Naive thymus-derived CD4-positive, alpha-beta T cell (primary cell): ENCODE measurements at regions not wholly inside any gene's neighbourhood (a gene's known extent, or its start where the extent isn't known, plus 50 kb on each side); places are given as distances from the start of the nearest gene placed in this dataset.

Experiments used
- ATAC-seq: fragments of 150-1000 bp; cut with Tn5 transposase; 2 replicates; pipeline ENCODE4 v1.10.0; 2021; ENCODE audit warnings: mild to moderate bottlenecking, moderate library complexity
- CTCF ChIA-PET: fragments of 350-600 bp; sonication (Branson Sonifier 250); formaldehyde crosslinking; loops from one replicate; lab custom pipeline; 2021; ENCODE audit warnings: antibody characterized with exemption; lab: Charles Lee
- POLR2A ChIA-PET: fragments of 350-600 bp; sonication (Branson Sonifier 250); formaldehyde crosslinking; loops from one replicate; lab custom pipeline; 2021; ENCODE audit warnings: antibody characterized with exemption, inconsistent platforms; lab: Charles Lee
- DNase-seq, 9 donors: peaks; one replicate each; pipeline versions ENCODE4 v3.0.0 to v3.0.0-alpha.2; 2020 to 2022; ENCODE audit warnings: mixed read lengths in 1 of 9
- H3K27ac ChIP-seq: one replicate; pipeline ENCODE4 v1.7.0; 2013; ENCODE audit warnings: mild to moderate bottlenecking, low read depth, low read length, moderate library complexity
- H3K27me3 ChIP-seq, 2 donors: one replicate each; pipeline ENCODE4 v1.7.0; 2013; ENCODE audit warnings: low read length in 2 of 2, mild to moderate bottlenecking in 2 of 2, moderate library complexity in 2 of 2; ENCODE audit not compliant: control insufficient read depth in 2 of 2, insufficient read depth in 2 of 2
- H3K36me3 ChIP-seq, 3 experiments: 1 replicate in 2 of 3; 2 replicates in 1 of 3; pipeline ENCODE4 v1.7.0; 2013; ENCODE audit warnings: low read length in 3 of 3, mild to moderate bottlenecking in 3 of 3, moderate library complexity in 1 of 3; ENCODE audit not compliant: insufficient read depth in 3 of 3, control insufficient read depth in 2 of 3
- H3K4me1 ChIP-seq, 2 donors: one replicate each; pipeline ENCODE4 v1.7.0; 2013; ENCODE audit warnings: low read length in 2 of 2, mild to moderate bottlenecking in 2 of 2, moderate library complexity in 1 of 2; ENCODE audit not compliant: control insufficient read depth in 2 of 2, insufficient read depth in 2 of 2
- H3K4me3 ChIP-seq: 2 replicates; pipeline ENCODE4 v1.7.0; 2013; ENCODE audit warnings: mild to moderate bottlenecking, low read length
- H3K9me3 ChIP-seq, 3 experiments: 1 replicate in 2 of 3; 2 replicates in 1 of 3; pipeline ENCODE4 v1.7.0; 2013; ENCODE audit warnings: low read length in 3 of 3; ENCODE audit not compliant: control insufficient read depth in 2 of 3
- H3K27ac Mint-ChIP-seq, 9 donors: one replicate each; pipeline ENCODE4 v1.8.0; 2020 to 2022; ENCODE audit warnings: mixed read lengths in 9 of 9, mild to moderate bottlenecking in 8 of 9, moderate library complexity in 5 of 9, inconsistent platforms in 2 of 9
- H3K27me3 Mint-ChIP-seq, 5 donors: one replicate each; pipeline ENCODE4 v1.8.0; 2021 to 2022; ENCODE audit warnings: mixed read lengths in 5 of 5, mild to moderate bottlenecking in 1 of 5
- H3K36me3 Mint-ChIP-seq, 5 donors: one replicate each; pipeline ENCODE4 v1.8.0; 2020 to 2022; ENCODE audit warnings: mixed read lengths in 5 of 5, mild to moderate bottlenecking in 3 of 5, inconsistent platforms in 1 of 5
- H3K4me1 Mint-ChIP-seq, 7 donors: one replicate each; pipeline ENCODE4 v1.8.0; 2020 to 2022; ENCODE audit warnings: mixed read lengths in 7 of 7, mild to moderate bottlenecking in 3 of 7, inconsistent platforms in 1 of 7
- H3K4me3 Mint-ChIP-seq, 10 donors: one replicate each; pipeline ENCODE4 v1.8.0; 2020 to 2022; ENCODE audit warnings: mild to moderate bottlenecking in 10 of 10, mixed read lengths in 10 of 10, moderate library complexity in 6 of 10, inconsistent platforms in 2 of 10
- H3K9me3 Mint-ChIP-seq, 11 donors: one replicate each; pipeline ENCODE4 v1.8.0; 2020 to 2022; ENCODE audit warnings: mixed read lengths in 11 of 11, mild to moderate bottlenecking in 4 of 11, inconsistent platforms in 1 of 11, moderate library complexity in 1 of 11
- intact Hi-C, 2 donors: fragments of 100-400 bp; cut with micrococcal nuclease; formaldehyde crosslinking; loops; one replicate each; pipeline ENCODE4 v1.15.1; 2023

DNA sequence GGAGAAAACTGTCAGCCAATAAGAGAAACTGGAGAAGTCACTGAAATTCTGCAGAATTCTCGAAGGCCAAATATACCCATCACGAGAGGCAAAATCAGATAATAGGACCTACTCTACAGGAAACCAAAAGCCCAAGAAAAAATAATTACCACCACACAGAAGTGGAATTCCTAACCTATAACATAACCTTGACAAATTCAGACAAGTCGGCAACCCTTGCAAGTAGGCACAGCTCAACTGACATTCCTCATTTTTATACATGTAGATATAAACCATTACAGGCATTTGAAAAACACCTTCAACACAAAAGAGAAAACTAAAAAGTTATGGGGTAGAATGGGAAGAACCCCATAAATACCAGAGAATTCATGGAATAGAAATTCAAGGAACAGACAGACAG lies 290.3 kb upstream of the USP9Y start:
- Histone ChIP-seq H3K4me3 (no peak overlapping the region), H3K27me3 (no peaks in the 10 kb centered on the region), H3K4me1 (no peaks in the 10 kb centered on the region), H3K27ac (no peak overlapping the region), H3K36me3 (no peaks in the 10 kb centered on the region), H3K9me3 (no peaks in the 10 kb centered on the region)
- CTCF ChIA-PET, result no interaction called here
- H3K36me3 Mint-ChIP-seq, result no peaks in the 10 kb centered on the region
- peaks cover 0 to 35% (median 3%) of the 10 kb centered on the region in 7 donors for H3K4me1 Mint-ChIP-seq
- POLR2A ChIA-PET, result no interaction called here
- ATAC-seq, result no peak
- no peak for DNase-seq
- intact Hi-C loops, result no loop called here
- no peaks in the 10 kb centered on the region for H3K27me3 Mint-ChIP-seq
- peak overlapping the region in 1 of 10 donors; percentile 34 for H3K4me3 Mint-ChIP-seq
- peaks cover 0 to 3% (median 0%) of the 10 kb centered on the region in 11 donors for H3K9me3 Mint-ChIP-seq
- peak overlapping the region in 4 of 9 donors; percentile 8 to 85 (median 77) for H3K27ac Mint-ChIP-seq

GRCh38 chrY:12421072-12421787 lies 279.8 kb upstream of the USP9Y start:
- peaks cover 0 to 3% (median 0%) of the 10 kb centered on the region in 11 donors for H3K9me3 Mint-ChIP-seq
- ATAC-seq (no peak), DNase-seq (no peak)
- POLR2A ChIA-PET, result no interaction called here
- Histone ChIP-seq H3K27me3 (no peaks in the 10 kb centered on the region), H3K4me1 (no peaks in the 10 kb centered on the region), H3K27ac (no peak overlapping the region), H3K4me3 (no peak overlapping the region), H3K9me3 (no peaks in the 10 kb centered on the region), H3K36me3 (no peaks in the 10 kb centered on the region)
- H3K27ac Mint-ChIP-seq, result no peak overlapping the region
- H3K4me1 Mint-ChIP-seq, result peaks cover 0 to 6% (median 0%) of the 10 kb centered on the region in 7 donors
- no peaks in the 10 kb centered on the region for H3K36me3 Mint-ChIP-seq
- peaks cover 4 to 18% (median 6%) of the 10 kb centered on the region in 5 donors for H3K27me3 Mint-ChIP-seq
- intact Hi-C loops, result no loop called here
- H3K4me3 Mint-ChIP-seq, result peak overlapping the region in 3 of 10 donors; percentile 25 to 70 (median 51)
- CTCF ChIA-PET, result no interaction called here

DNA sequence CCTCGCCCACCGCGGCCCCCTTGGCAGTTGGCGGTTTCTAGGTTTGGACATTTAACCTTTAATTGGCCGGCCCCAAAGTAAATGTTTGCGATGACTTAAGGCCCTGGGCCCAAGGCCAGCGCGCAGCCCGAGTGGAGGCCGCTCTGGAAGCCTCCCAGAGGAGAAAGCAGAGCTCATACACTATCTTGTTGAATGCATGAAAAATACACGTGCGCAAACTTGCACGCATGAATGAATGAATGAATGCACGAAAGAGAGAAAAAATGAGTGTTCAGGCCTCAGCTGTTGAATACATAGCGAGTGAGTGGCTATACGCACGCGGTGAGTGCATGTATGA lies 279.3 kb upstream of the USP9Y start:
- no peak for DNase-seq
- Mint-ChIP-seq H3K9me3 (peaks cover 0 to 3% (median 0%) of the 10 kb centered on the region in 11 donors), H3K27ac (no peak overlapping the region), H3K4me1 (peaks cover 0 to 6% (median 0%) of the 10 kb centered on the region in 7 donors), H3K36me3 (no peaks in the 10 kb centered on the region), H3K4me3 (peak overlapping the region in 2 of 10 donors; percentile 35 to 70), H3K27me3 (peaks cover 4 to 18% (median 6%) of the 10 kb centered on the region in 5 donors)
- Histone ChIP-seq H3K4me3 (no peak overlapping the region), H3K27me3 (no peaks in the 10 kb centered on the region), H3K27ac (no peak overlapping the region), H3K9me3 (no peaks in the 10 kb centered on the region), H3K4me1 (no peaks in the 10 kb centered on the region), H3K36me3 (no peaks in the 10 kb centered on the region)
- ChIA-PET POLR2A (no interaction called here), CTCF (no interaction called here)
- ATAC-seq, result no peak
- intact Hi-C loops, result no loop called here

GRCh38 chrY:12422536-12422935 lies 278.5 kb upstream of the USP9Y start:
- POLR2A ChIA-PET, result no interaction called here
- H3K4me3 Mint-ChIP-seq, result no peak overlapping the region
- intact Hi-C loops, result no loop called here

GRCh38 chrY:12423416-12424252 lies 277.4 kb upstream of the USP9Y start:
- no peaks in the 10 kb centered on the region for H3K4me1 ChIP-seq
- H3K4me3 Mint-ChIP-seq, result no peak overlapping the region
- H3K9me3 Mint-ChIP-seq, result peaks cover 0 to 3% (median 0%) of the 10 kb centered on the region in 11 donors
- ChIA-PET POLR2A (no interaction called here), CTCF (no interaction called here)
- H3K36me3 ChIP-seq, result no peaks in the 10 kb centered on the region
- H3K27ac ChIP-seq, result no peak overlapping the region
- H3K9me3 ChIP-seq, result no peaks in the 10 kb centered on the region
- no peak overlapping the region for H3K27ac Mint-ChIP-seq
- H3K27me3 ChIP-seq, result no peaks in the 10 kb centered on the region
- intact Hi-C loops, result no loop called here
- H3K4me1 Mint-ChIP-seq, result no peaks in the 10 kb centered on the region
- ATAC-seq (no peak), DNase-seq (no peak)
- peaks cover 4 to 18% (median 6%) of the 10 kb centered on the region in 5 donors for H3K27me3 Mint-ChIP-seq
- no peak overlapping the region for H3K4me3 ChIP-seq
- H3K36me3 Mint-ChIP-seq, result no peaks in the 10 kb centered on the region

More at GRCh38 chrY:12422536-12422935, 278.5 kb upstream of the USP9Y start:
- CTCF ChIA-PET, result no interaction called here
- H3K4me1 Mint-ChIP-seq, result peaks cover 0 to 6% (median 0%) of the 10 kb centered on the region in 7 donors
- no peak overlapping the region for H3K27ac Mint-ChIP-seq
- H3K27me3 Mint-ChIP-seq, result peaks cover 4 to 18% (median 6%) of the 10 kb centered on the region in 5 donors
- no peaks in the 10 kb centered on the region for H3K4me1 ChIP-seq
- no peak overlapping the region for H3K4me3 ChIP-seq
- H3K27me3 ChIP-seq, result no peaks in the 10 kb centered on the region
- no peaks in the 10 kb centered on the region for H3K36me3 ChIP-seq
- H3K9me3 Mint-ChIP-seq, result peaks cover 0 to 3% (median 0%) of the 10 kb centered on the region in 11 donors
- no peaks in the 10 kb centered on the region for H3K36me3 Mint-ChIP-seq
- no peaks in the 10 kb centered on the region for H3K9me3 ChIP-seq
- no peak for DNase-seq
- ATAC-seq, result no peak
- H3K27ac ChIP-seq, result no peak overlapping the region

GRCh38 chrY:12425506-12425905 lies 275.5 kb upstream of the USP9Y start:
- POLR2A ChIA-PET, result no interaction called here
- H3K4me3 ChIP-seq, result no peak overlapping the region

More at GRCh38 chrY:12425506-12425905, 275.5 kb upstream of the USP9Y start:
- Histone ChIP-seq H3K27ac (no peak overlapping the region), H3K36me3 (no peaks in the 10 kb centered on the region), H3K27me3 (no peaks in the 10 kb centered on the region), H3K9me3 (no peaks in the 10 kb centered on the region), H3K4me1 (no peaks in the 10 kb centered on the region)
- peaks cover 0 to 3% (median 0%) of the 10 kb centered on the region in 11 donors for H3K9me3 Mint-ChIP-seq
- H3K36me3 Mint-ChIP-seq, result no peaks in the 10 kb centered on the region
- CTCF ChIA-PET, result no interaction called here
- H3K27me3 Mint-ChIP-seq, result peaks cover 4 to 18% (median 6%) of the 10 kb centered on the region in 5 donors
- DNase-seq (no peak), ATAC-seq (no peak)
- H3K27ac Mint-ChIP-seq, result no peak overlapping the region
- intact Hi-C loops, result no loop called here
- H3K4me1 Mint-ChIP-seq, result no peaks in the 10 kb centered on the region
- H3K4me3 Mint-ChIP-seq, result no peak overlapping the region
